Choroid plexus epithelial cell (primary cell): ENCODE measurements at regions not wholly inside any gene's neighbourhood (a gene's known extent, or its start where the extent isn't known, plus 50 kb on each side); places are given as distances from the start of the nearest gene placed in this dataset.

ENCODE experiments used
- DNase-seq: peaks from one replicate; pipeline ENCODE4 v3.0.0-alpha.2; 2010; ENCODE audit warnings: low read depth
- H3K4me3 ChIP-seq: 2 replicates; pipeline ENCODE4 v1.5.1; 2011; ENCODE audit warnings: low read depth, mild to moderate bottlenecking, control low read depth, low read length, moderate library complexity
- TF ChIP-seq, protein P1 (sequence below): conservative IDR thresholded peaks from 2 replicates; pipeline ENCODE4 v1.5.1; 2011; ENCODE audit warnings: low read depth, mild to moderate bottlenecking, control low read depth, inconsistent platforms, low read length, moderate library complexity

DNA sequence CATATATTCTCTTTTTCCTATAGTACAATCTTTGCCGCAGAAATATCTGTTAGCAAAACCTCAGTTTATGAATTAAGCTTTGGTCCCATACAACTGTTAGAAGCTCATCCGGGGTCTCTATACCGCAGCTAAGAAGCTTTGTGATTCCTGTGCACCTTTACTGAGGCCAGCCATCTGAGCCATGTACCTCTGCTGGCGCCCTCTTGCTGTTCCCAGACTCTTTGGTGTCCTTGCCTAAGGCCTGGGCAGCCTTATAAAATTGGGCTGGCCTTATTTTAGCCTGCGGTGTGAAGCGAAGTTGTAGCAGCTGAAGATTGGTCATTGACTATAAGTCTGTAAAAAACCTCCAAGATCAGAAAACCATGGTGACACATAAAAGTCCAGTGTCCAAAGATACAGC is 1135.1 kb upstream of the CHAC2 start:
- no peak overlapping the region for H3K4me3 ChIP-seq
- TF ChIP-seq, protein P1, sequence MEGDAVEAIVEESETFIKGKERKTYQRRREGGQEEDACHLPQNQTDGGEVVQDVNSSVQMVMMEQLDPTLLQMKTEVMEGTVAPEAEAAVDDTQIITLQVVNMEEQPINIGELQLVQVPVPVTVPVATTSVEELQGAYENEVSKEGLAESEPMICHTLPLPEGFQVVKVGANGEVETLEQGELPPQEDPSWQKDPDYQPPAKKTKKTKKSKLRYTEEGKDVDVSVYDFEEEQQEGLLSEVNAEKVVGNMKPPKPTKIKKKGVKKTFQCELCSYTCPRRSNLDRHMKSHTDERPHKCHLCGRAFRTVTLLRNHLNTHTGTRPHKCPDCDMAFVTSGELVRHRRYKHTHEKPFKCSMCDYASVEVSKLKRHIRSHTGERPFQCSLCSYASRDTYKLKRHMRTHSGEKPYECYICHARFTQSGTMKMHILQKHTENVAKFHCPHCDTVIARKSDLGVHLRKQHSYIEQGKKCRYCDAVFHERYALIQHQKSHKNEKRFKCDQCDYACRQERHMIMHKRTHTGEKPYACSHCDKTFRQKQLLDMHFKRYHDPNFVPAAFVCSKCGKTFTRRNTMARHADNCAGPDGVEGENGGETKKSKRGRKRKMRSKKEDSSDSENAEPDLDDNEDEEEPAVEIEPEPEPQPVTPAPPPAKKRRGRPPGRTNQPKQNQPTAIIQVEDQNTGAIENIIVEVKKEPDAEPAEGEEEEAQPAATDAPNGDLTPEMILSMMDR: no peak
- DNase-seq: no peak

DNA sequence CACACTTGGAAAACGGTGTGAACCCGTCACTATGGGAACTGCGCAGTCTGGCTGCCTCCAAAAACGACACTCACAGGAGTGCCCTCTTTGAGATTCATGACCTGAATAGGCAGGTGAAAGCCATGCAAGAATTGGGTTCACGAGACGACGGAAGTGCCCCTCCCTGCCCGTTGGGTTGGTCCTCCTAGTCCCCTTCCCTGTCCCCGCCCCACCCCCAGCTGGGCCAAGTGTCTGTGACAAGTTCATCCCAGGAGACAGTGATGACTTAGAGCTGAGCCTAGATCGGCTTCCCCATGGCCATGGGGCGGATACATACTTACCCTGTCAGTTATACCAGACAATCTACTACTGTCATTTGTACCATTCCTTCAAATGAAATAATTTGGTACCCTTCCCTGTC is 1137.7 kb upstream of the CHAC2 start:
- no peak overlapping the region for H3K4me3 ChIP-seq
- TF ChIP-seq, protein P1: no peak
- DNase-seq: no peak

DNA sequence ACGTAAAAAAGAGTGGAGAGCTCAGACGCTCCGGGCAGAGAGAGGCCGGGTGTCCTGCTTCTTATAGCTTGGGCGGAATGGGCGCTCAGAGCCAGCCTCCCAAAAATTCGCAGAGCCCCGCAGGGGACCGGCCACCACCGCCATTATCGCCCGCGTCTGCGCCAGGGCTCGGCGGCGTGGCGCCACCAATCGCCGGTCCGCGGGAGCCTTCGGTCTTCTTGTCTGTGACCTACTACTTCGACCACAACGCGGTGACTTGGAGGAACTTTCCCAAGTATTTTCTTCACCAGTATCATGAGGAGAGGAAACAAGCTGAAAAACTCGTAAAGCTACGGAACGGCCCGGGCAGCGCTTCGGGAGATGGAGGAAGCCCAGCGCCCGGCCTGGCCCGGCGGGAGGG is 1138.1 kb upstream of the CHAC2 start:
- no peak for DNase-seq
- H3K4me3 ChIP-seq: no peak overlapping the region
- TF ChIP-seq, protein P1: no peak

DNA sequence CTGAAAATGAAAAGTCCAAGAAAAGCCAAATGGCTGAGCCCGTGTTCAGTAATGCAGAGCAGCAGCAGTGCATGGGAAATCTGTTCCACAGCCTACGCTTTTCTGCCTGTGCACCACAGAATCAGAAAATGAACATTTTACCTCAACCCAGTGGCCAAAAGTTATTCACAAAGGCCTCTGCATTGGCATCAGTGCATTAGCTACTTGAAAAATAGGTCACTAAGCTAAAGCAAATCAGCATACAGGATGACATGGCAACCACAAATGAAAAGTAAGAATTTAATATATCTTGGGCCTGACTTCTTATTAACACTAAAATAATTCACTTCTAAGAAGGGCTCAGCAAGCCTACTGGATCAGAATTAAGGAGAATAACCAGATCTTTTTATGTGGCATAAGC is 1145.3 kb upstream of the CHAC2 start:
- TF ChIP-seq, protein P1: no peak
- no peak overlapping the region for H3K4me3 ChIP-seq
- DNase-seq: no peak

DNA sequence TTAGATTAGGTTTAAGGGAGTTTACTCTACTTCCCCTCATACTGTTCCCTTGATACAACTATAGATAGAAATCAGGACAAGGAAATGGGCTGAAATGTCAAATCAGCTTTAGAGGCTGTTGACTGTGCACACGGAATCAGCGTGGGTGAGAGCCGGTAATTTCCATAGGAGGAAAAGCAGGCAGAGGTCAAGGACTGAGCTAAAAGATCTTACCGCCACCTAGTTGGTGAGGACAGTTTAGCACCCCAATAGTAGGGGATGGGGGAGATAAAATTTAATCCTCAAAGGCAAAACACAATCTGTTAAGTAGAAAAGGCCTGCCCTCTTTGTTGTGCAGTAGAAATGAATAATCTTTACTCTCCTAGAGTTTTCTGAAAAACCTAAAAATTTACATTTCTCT is 1154.5 kb upstream of the CHAC2 start:
- TF ChIP-seq, protein P1: peak; percentile 44

DNA sequence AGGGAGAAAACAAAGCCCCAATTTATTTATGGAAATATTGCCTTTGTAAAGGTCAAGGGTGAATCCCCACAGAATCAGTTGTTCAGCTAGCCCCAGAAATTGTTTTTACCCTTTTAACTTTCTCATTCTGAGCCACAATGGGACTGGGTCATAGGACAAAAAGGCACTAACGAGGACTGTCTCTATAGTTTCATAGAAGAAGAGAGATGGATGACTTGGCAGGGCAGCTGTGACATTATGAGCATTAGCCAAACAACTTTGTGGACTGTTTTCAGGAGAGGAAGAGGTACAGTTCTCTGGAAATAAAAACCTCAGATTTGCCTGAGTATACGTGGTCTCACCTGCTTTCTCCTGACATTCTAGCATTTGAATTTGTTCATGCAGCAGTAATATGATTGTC is 1155.8 kb upstream of the CHAC2 start:
- H3K4me3 ChIP-seq: no peak overlapping the region
- TF ChIP-seq, protein P1: no peak
- no peak for DNase-seq

More for the DNA sequence above, 1154.5 kb upstream of the CHAC2 start:
- no peak overlapping the region for H3K4me3 ChIP-seq
- peak; percentile 31 for DNase-seq

DNA sequence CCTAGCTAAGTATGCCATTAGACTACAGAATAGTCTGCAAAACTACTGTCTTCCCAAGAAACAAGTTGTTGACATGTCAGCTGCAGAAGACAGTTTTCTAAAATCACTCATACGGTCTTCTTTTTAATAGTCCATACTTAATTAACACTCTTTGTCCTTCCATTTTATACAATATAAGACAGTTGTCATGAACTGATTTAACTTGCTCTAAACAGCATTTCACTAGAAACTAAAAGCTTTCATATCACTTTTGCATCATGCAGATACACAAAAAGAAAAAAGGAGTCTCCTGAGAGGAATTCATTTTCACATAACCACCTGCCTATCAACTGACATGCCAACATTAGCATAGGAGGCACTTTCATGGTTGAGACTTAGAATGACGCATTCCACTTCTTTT is 1159.6 kb upstream of the CHAC2 start:
- no peak overlapping the region for H3K4me3 ChIP-seq
- TF ChIP-seq, protein P1: no peak
- no peak for DNase-seq
